ENCODE measurements at regions not wholly inside any gene's neighbourhood (a gene's known extent, or its start where the extent isn't known, plus 50 kb on each side); places are given as distances from the start of the nearest gene placed in this dataset.

GRCh38 chr14:87153391-87153790, 839.6 kb downstream of the GALC start:
- no peak for TF ChIP-seq CTCF (IDR thresholded peaks at IDR 0.05; ENCODE audit: control insufficient read depth, extremely low read depth, insufficient read depth)
- no peak overlapping the region for H3K4me3 ChIP-seq (ENCODE audit: low read depth, low read length)
- DNase-seq (ENCODE audit: low read depth), result no peak

- H3K4me3 ChIP-seq (ENCODE audit: low read depth, low read length), result no peak overlapping the region
- DNase-seq (ENCODE audit: low read depth), result no peak
- no peak for TF ChIP-seq CTCF (IDR thresholded peaks at IDR 0.05; ENCODE audit: control insufficient read depth, extremely low read depth, insufficient read depth)
Measured at GRCh38 chr14:87152693-87153092, 840.3 kb downstream of the GALC start.

- H3K4me3 ChIP-seq (ENCODE audit: low read depth, low read length), result no peak overlapping the region
- no peak for TF ChIP-seq CTCF (IDR thresholded peaks at IDR 0.05; ENCODE audit: control insufficient read depth, extremely low read depth, insufficient read depth)
- DNase-seq (ENCODE audit: low read depth), result no peak
Measured at GRCh38 chr14:87149583-87150354, 843.2 kb downstream of the GALC start.

- no peak for TF ChIP-seq CTCF (IDR thresholded peaks at IDR 0.05; ENCODE audit: control insufficient read depth, extremely low read depth, insufficient read depth)
- H3K4me3 ChIP-seq (ENCODE audit: low read depth, low read length), result no peak overlapping the region
- no peak for DNase-seq (ENCODE audit: low read depth)
Measured at GRCh38 chr14:87148655-87149054, 844.3 kb downstream of the GALC start.

GRCh38 chr14:87142551-87143211, 850.3 kb downstream of the GALC start:
- no peak overlapping the region for H3K4me3 ChIP-seq (ENCODE audit: low read depth, low read length)
- DNase-seq (ENCODE audit: low read depth), result no peak
- no peak for TF ChIP-seq CTCF (IDR thresholded peaks at IDR 0.05; ENCODE audit: control insufficient read depth, extremely low read depth, insufficient read depth)

GRCh38 chr14:87141801-87142200, 851.2 kb downstream of the GALC start:
- no peak overlapping the region for H3K4me3 ChIP-seq (ENCODE audit: low read depth, low read length)
- TF ChIP-seq CTCF (IDR thresholded peaks at IDR 0.05; ENCODE audit: control insufficient read depth, extremely low read depth, insufficient read depth), result no peak
- DNase-seq (ENCODE audit: low read depth), result no peak
